ENCODE measurements at regions not wholly inside any gene's neighbourhood (a gene's known extent, or its start where the extent isn't known, plus 50 kb on each side); places are given as distances from the start of the nearest gene placed in this dataset.

- no peak for DNase-seq
Measured at GRCh38 chr5:152884006-152884405, 478.9 kb upstream of the NMUR2 start.

GRCh38 chr5:152900332-152900731 is 495.3 kb upstream of the NMUR2 start:
- DNase-seq = no peak

GRCh38 chr5:152901754-152902153 is 496.7 kb upstream of the NMUR2 start:
- DNase-seq = no peak

GRCh38 chr5:152905286-152905685 is 500.2 kb upstream of the NMUR2 start:
- DNase-seq = no peak

GRCh38 chr5:152907488-152908245 is 502.6 kb upstream of the NMUR2 start:
- DNase-seq = no peak

GRCh38 chr5:152912924-152913323 is 507.8 kb upstream of the NMUR2 start:
- no peak for DNase-seq

GRCh38 chr5:152932621-152933020 is 527.5 kb upstream of the NMUR2 start:
- DNase-seq = no peak

- DNase-seq = no peak
Measured at GRCh38 chr5:152933056-152933455, 528.0 kb upstream of the NMUR2 start.

- no peak for DNase-seq
Measured at GRCh38 chr5:152938630-152939029, 533.6 kb upstream of the NMUR2 start.

- DNase-seq = no peak
Measured at GRCh38 chr5:152942633-152943336, 537.7 kb upstream of the NMUR2 start.

- no peak for DNase-seq
Measured at GRCh38 chr5:152953788-152954483, 536.5 kb upstream of the GRIA1 start.

GRCh38 chr5:152956943-152957613 is 533.4 kb upstream of the GRIA1 start:
- DNase-seq = no peak

- DNase-seq = no peak
Measured at GRCh38 chr5:152978141-152978835, 512.2 kb upstream of the GRIA1 start.

- peak; percentile 12 for DNase-seq
Measured at GRCh38 chr5:152987131-152987530, 503.3 kb upstream of the GRIA1 start.

- DNase-seq = no peak
Measured at GRCh38 chr5:152990217-152990616, 500.3 kb upstream of the GRIA1 start.

GRCh38 chr5:152990649-152991048 is 499.8 kb upstream of the GRIA1 start:
- no peak for DNase-seq

- no peak for DNase-seq
Measured at GRCh38 chr5:152994033-152994680, 496.3 kb upstream of the GRIA1 start.

- DNase-seq = no peak
Measured at GRCh38 chr5:152995214-152995725, 495.2 kb upstream of the GRIA1 start.

GRCh38 chr5:153005711-153006110 is 484.8 kb upstream of the GRIA1 start:
- DNase-seq = no peak

GRCh38 chr5:153006681-153007080 is 483.8 kb upstream of the GRIA1 start:
- no peak for DNase-seq

- no peak for DNase-seq
Measured at GRCh38 chr5:153014194-153014593, 476.3 kb upstream of the GRIA1 start.

- DNase-seq = no peak
Measured at GRCh38 chr5:153018121-153018520, 472.3 kb upstream of the GRIA1 start.

All from NCI-H2081 treated with DMSO at 0.1 percent for 48 hours (cell line).